Forelimb muscle (tissue), 1 donor: ENCODE measurements at regions not wholly inside any gene's neighbourhood (a gene's known extent, or its start where the extent isn't known, plus 50 kb on each side); places are given as distances from the start of the nearest gene placed in this dataset.

ENCODE experiments used
- DNase-seq: peaks from one replicate; pipeline ENCODE4 v3.0.0-alpha.2; 2013; ENCODE audit warnings: low read depth

DNA sequence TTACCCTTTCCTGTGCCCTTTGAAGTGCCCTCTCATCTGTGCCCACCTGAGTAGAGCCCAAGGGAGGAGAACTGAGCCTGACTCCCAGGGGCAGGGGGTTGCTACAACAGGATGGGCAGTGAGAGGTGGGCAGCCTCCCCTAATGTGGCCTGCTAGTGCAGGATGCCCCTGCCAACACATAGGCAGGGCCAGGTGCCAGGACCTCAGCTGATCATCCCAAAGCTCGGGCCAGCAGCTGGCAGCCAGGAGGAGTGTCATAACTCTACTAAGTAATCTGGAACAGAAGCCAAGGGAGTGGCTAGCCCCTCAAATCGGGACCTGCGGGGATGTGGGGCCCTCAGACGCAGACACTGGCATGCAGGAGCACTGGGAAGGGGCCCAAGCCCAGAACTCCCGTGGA, 208.8 kb upstream of the RAB4A start:
- no peak for DNase-seq

DNA sequence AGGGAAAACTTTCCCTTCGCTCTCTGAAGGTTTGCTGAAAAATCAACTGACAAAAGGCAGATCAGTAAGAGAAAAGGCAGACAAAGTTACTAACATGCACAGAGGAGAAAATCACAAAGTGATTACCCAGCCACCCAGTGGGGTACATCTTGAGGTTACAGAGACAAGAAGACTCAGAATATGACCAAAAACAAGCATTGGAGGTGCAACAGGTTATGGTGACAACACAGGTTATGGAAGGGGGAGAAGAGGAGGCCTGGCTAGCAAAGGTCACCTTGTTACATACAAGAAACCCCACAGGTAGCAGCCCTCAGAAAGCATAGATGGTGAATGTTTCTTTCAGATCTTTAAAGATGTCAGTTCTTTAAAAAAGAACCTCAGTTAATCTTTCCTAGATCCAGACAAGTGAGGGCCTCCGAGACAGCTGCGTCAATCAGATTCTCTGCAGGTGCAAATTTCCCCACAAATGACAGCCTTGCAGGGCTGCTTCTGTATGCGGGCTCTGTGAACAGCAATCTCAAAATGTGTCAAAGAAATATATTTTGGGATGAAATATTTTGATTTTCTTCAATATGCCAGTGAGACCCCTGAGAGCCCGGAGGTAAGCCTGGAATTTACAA, 207.6 kb upstream of the RAB4A start:
- no peak for DNase-seq

DNA sequence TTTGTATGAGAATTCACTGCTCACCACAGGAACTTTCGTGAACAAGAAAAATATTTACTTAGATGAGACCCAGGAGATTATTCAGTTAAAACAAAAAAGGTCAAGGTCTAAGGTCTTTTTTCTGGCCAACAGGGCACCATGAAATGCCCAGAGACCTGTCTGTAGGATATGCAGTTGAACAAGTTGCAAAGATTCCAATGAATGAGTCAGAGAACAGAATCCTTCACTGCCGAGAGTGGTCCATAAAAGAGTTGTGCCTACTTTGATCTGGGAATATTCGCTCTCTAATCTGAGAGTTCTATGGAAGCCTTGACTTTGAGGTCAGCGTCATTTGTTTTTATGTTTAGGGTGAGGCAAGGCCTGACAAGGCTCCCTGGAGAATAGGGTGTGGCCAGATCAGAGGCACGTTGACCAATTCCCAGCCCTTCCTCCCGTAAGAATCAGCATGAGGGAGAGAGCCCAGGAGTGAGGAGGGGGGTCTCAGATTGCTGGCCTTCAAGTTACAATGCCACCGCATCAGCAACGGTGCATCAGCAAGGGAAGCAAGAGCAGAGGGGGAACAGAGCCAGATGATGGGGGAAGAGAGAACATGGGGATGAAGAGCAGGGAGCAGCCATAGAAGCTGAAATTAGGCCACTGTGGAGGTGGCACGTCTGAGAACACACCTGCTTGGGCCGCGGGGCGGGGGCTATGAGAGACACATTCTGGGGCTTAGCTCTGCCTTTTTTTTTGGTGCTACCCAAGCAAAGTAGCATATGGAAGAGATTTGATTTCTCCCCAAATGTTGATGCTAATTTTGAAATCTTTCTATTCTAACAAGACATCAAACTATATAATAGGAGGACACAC, 206.4 kb upstream of the RAB4A start:
- no peak for DNase-seq

DNA sequence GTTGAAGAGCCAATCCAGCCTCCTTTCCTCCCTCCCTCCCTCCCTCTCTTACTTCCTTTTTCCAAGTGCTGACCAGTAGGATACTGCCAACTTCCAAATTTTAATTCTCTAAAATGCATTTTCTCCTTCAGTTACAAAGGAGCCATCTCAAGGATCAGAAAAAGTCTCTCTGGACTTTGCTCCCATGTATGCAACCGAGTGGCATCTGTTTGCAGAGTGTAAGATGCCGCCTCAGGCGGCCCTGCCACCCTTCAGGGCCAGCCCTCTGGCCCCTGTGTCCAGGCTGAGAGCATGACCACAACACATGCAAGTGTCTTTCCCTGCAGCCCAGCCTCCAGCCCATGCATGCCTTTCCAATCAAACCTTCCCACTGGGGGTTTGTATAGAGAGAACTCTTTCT, 205.3 kb upstream of the RAB4A start:
- DNase-seq = no peak

DNA sequence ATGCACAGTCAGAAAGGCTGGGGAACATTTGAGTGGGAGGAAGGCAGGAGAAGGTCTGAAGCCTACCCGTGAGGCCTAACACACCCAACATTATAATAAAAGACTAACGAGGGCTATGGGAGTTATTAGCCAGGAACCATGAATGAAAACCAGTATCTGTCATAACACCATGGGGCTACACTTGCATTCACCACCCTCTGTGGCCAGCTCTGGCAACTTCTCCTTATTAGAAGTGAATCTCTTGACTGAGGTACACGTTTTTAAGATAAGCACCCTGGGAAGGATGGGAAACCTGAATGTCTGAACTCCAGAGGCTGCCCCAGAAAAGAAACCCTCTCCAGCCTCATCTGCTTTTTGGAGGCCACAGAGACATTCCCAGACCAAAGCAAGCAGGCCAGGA, 204.3 kb upstream of the RAB4A start:
- DNase-seq = no peak

- DNase-seq = no peak
Measured at GRCh38 chr1:229067546-229067945, 203.4 kb upstream of the RAB4A start.

DNA sequence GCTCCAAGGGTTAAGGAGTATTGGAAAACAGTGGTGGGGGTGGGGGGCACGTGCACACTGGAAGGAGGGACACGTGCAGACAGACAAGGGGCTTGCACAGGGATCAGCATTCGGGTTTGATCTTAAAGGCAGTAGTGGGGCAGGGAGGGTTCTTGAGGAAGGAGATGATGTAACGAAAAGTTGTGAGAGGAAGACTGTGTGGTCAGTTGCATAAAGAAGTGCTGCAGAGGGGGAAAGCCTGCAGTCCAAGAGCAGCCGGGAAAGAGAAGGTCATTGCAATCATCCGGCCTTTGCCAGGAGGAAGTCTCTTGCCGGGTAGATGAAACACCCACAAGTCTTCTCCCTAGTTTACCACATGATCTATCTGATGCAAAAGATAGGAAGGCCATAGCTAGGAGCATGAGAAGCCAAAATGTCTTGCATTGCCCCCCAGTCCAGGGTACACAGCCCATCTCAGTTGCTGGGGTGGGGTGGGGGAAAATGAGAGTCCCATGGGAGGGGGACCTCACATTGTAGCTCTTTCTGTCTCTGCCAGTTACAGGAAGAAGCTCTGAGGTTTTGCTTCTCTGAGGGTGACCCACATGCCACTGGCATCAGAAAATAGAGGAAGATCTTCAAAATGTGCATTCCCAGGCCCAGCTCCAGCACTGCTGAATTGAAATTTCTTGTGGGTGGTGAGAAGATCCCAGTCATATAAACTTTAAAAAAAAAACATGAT, 202.5 kb upstream of the RAB4A start:
- DNase-seq = no peak

DNA sequence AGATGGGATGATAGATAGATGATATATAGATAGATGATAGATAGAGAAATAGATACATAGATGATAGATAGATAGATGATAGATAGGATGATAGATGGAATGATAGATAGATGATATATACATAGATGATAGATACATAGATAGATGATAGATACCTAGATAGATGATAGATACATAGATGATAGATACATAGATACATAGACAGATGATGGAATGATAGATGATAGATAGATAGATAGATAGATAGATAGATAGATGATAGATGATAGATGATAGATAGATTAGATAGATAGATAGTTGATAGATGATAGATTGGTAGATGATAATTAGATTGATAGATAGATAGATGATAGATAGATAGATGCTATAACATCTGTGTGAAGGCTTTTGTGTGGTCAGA, 201.7 kb upstream of the RAB4A start:
- no peak for DNase-seq

- no peak for DNase-seq
Measured at GRCh38 chr1:229070168-229070567, 200.7 kb upstream of the RAB4A start.

GRCh38 chr1:229073251-229073650, 197.7 kb upstream of the RAB4A start:
- no peak for DNase-seq

DNA sequence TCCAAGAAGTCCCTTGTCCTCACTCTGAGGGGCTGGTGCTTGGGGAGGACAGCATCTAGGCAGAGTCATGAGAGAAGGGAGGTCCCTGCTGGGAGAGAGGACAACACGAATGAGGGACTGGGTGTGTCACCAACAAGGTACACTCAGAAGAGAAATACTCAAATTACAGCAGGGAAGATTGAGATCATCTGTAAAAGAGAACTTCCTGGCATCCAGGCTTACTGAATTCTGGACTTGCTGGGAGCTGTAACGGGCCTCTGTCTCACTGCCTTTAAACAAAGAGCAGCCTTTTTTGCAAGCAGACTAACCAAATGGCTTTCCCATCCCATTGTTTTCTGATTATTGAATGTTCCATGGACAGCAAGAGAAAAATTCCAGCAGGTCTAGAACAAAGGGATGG, 195.7 kb upstream of the RAB4A start:
- no peak for DNase-seq

GRCh38 chr1:229075716-229076115, 195.2 kb upstream of the RAB4A start:
- no peak for DNase-seq

DNA sequence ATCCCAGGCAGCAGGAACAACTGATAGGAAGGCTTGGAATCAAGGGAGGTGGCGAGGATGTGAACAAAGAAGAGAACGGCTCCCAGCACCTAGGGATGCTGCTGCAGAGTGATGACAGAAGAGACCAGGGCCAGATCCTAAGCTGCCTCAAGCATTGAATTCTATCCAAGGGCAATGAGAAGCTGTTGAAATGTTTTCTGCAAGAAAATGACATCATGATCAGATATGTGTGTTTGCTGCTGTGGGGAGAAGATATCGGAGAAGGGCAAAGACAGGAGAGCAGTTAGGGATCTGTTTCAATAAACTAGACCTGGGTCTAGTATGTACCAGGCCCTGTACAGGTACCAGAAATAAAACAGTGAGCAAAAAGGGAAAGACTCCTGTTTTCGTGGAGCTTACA, 194.7 kb upstream of the RAB4A start:
- no peak for DNase-seq

DNA sequence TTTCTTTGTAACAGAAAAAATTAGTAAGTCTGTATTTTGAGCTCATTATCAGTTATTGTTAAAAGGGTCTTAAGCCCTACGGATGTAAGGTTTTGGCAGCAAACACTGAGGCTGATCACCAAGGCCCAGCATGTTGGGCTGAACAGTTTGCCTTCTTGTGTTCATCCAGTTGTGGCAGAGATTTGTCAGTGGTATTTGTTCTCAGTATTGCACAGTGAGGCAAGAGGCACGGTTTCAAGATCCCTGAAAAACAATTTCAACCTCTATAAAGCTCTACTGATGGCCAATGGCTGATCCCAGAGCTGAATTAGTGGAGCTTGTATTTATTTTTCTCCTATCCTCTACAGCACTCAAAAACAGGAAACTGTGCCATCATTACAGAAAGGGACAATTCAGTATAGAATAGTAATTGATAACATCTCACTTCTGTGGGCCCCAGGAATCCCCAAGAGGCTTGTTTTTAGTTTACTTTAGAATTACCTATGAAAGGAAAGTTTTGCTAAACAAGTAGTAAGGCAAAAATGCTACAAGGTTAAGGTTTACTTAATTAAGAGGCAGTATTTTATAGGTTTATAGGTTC, 191.8 kb upstream of the RAB4A start:
- no peak for DNase-seq

GRCh38 chr1:229080361-229080760, 190.6 kb upstream of the RAB4A start:
- DNase-seq = no peak

- no peak for DNase-seq
Measured at GRCh38 chr1:229085291-229085690, 185.6 kb upstream of the RAB4A start.

- DNase-seq = no peak
Measured at GRCh38 chr1:229086091-229086490, 184.8 kb upstream of the RAB4A start.

GRCh38 chr1:229086686-229087085, 184.2 kb upstream of the RAB4A start:
- no peak for DNase-seq

GRCh38 chr1:229087339-229087738, 183.6 kb upstream of the RAB4A start:
- no peak for DNase-seq

- no peak for DNase-seq
Measured at GRCh38 chr1:229087906-229088305, 183.0 kb upstream of the RAB4A start.

- DNase-seq = no peak
Measured at GRCh38 chr1:229088711-229089110, 182.2 kb upstream of the RAB4A start.

- no peak for DNase-seq
Measured at GRCh38 chr1:229089586-229090208, 181.2 kb upstream of the RAB4A start.
